ENCODE measurements at regions not wholly inside any gene's neighbourhood (a gene's known extent, or its start where the extent isn't known, plus 50 kb on each side); places are given as distances from the start of the nearest gene placed in this dataset.
A peak's percentile ranks its signal among the peaks of the same experiment; 100 is the strongest.

GRCh38 chr1:164433818-164434170, 125.2 kb upstream of the PBX1 start:
- no CpG with 5 or more reads among the region's 1 CpG for WGBS (ENCODE audit: extremely low coverage, insufficient coverage, insufficient read length)
- no peak overlapping the region for H3K14ac ChIP-seq (ENCODE audit: low read length)
- H4K12ac ChIP-seq (ENCODE audit: low read depth, low read length) = no peak overlapping the region
- no peak overlapping the region for H3K9ac ChIP-seq (ENCODE audit: low read length)
- no peak overlapping the region for H2BK120ac ChIP-seq (ENCODE audit: insufficient read depth, low read length, poor library complexity)
- H4K8ac ChIP-seq (ENCODE audit: low read depth, low read length) = no peak overlapping the region
- H3K9me3 ChIP-seq (ENCODE audit: insufficient read depth, low read depth, low read length) = no peaks in the 10 kb centered on the region
- no peaks in the 10 kb centered on the region for H3K4me1 ChIP-seq (ENCODE audit: control insufficient read depth in 1 of 2, insufficient read depth in 2 of 2, low read length in 2 of 2)
- H3K79me1 ChIP-seq (ENCODE audit: low read length) = no peaks in the 10 kb centered on the region
- H3K79me2 ChIP-seq (ENCODE audit: control insufficient read depth, insufficient read depth, low read length, poor library complexity) = no peaks in the 10 kb centered on the region
- H3K23ac ChIP-seq (ENCODE audit: low read length) = no peak overlapping the region
- H3K36me3 ChIP-seq (ENCODE audit: control insufficient read depth in 1 of 2, insufficient read depth in 2 of 2, low read length in 2 of 2) = no peaks in the 10 kb centered on the region
- H3K27ac ChIP-seq (ENCODE audit: low read depth, low read length) = no peak overlapping the region
- H3K27me3 ChIP-seq (ENCODE audit: insufficient read depth, low read length) = no peaks in the 10 kb centered on the region
- H3K4ac ChIP-seq (ENCODE audit: low read depth, low read length) = no peak overlapping the region
- no peak overlapping the region for H2BK12ac ChIP-seq (ENCODE audit: low read length)
- H2AK5ac ChIP-seq (ENCODE audit: low read length) = no peak overlapping the region
- no peak overlapping the region for H3K18ac ChIP-seq (ENCODE audit: low read length)
- no peak overlapping the region for H2BK5ac ChIP-seq (ENCODE audit: low read depth, low read length, poor library complexity)
- no peak overlapping the region for H3K4me3 ChIP-seq (ENCODE audit: low read depth, low read length)
- no peak overlapping the region for H4K91ac ChIP-seq (ENCODE audit: low read depth, low read length)
- H3K4me2 ChIP-seq (ENCODE audit: low read length) = no peak overlapping the region
- no peak for DNase-seq
- H2AFZ ChIP-seq (ENCODE audit: insufficient read depth, low read length, poor library complexity) = no peak overlapping the region

- H3K9ac ChIP-seq (ENCODE audit: low read length) = no peak overlapping the region
- H3K23ac ChIP-seq (ENCODE audit: low read length) = no peak overlapping the region
- no peaks in the 10 kb centered on the region for H3K27me3 ChIP-seq (ENCODE audit: insufficient read depth, low read length)
- H3K4ac ChIP-seq (ENCODE audit: low read depth, low read length) = no peak overlapping the region
- peak in 1 of 2 donors; percentile 3 for DNase-seq
- no peak overlapping the region for H3K4me2 ChIP-seq (ENCODE audit: low read length)
- no peak overlapping the region for H3K4me3 ChIP-seq (ENCODE audit: low read depth, low read length)
- no peak overlapping the region for H2BK5ac ChIP-seq (ENCODE audit: low read depth, low read length, poor library complexity)
- H2BK120ac ChIP-seq (ENCODE audit: insufficient read depth, low read length, poor library complexity) = no peak overlapping the region
- no peak overlapping the region for H4K91ac ChIP-seq (ENCODE audit: low read depth, low read length)
- WGBS (ENCODE audit: extremely low coverage, insufficient coverage, insufficient read length) = no CpG with 5 or more reads among the region's 1 CpG
- no peak overlapping the region for H2AK5ac ChIP-seq (ENCODE audit: low read length)
- no peak overlapping the region for H3K14ac ChIP-seq (ENCODE audit: low read length)
- H4K12ac ChIP-seq (ENCODE audit: low read depth, low read length) = no peak overlapping the region
- H3K4me1 ChIP-seq (ENCODE audit: control insufficient read depth in 1 of 2, insufficient read depth in 2 of 2, low read length in 2 of 2) = no peaks in the 10 kb centered on the region
- no peaks in the 10 kb centered on the region for H3K79me2 ChIP-seq (ENCODE audit: control insufficient read depth, insufficient read depth, low read length, poor library complexity)
- no peak overlapping the region for H2AFZ ChIP-seq (ENCODE audit: insufficient read depth, low read length, poor library complexity)
- H3K79me1 ChIP-seq (ENCODE audit: low read length) = peaks cover 2% of the 10 kb centered on the region
- H3K27ac ChIP-seq (ENCODE audit: low read depth, low read length) = no peak overlapping the region
- H3K18ac ChIP-seq (ENCODE audit: low read length) = no peak overlapping the region
- no peaks in the 10 kb centered on the region for H3K36me3 ChIP-seq (ENCODE audit: control insufficient read depth in 1 of 2, insufficient read depth in 2 of 2, low read length in 2 of 2)
- no peaks in the 10 kb centered on the region for H3K9me3 ChIP-seq (ENCODE audit: insufficient read depth, low read depth, low read length)
- no peak overlapping the region for H2BK12ac ChIP-seq (ENCODE audit: low read length)
- no peak overlapping the region for H4K8ac ChIP-seq (ENCODE audit: low read depth, low read length)
Measured at GRCh38 chr1:164440232-164440631, 118.8 kb upstream of the PBX1 start.

DNA sequence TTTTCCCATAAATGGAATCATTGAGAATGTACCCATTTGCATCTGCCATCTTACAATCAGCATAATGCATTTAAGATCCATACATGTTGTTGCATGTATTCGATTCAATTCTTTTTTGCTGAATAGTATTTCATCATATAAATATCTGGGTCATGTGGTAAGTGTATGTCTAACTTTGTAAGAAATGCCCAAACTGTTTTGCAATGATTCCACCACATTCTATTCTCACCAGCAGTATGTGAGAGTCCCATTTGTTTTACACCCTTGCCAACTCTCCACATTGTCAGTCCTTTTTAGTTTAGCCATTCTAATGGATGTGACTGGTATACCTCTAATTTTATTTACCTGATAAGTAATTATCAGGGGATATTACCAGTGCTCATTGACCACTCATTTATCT, 115.8 kb upstream of the PBX1 start:
- no peak overlapping the region for H2BK12ac ChIP-seq (ENCODE audit: low read length)
- no peak overlapping the region for H2BK120ac ChIP-seq (ENCODE audit: insufficient read depth, low read length, poor library complexity)
- H2AFZ ChIP-seq (ENCODE audit: insufficient read depth, low read length, poor library complexity) = no peak overlapping the region
- WGBS (ENCODE audit: extremely low coverage, insufficient coverage, insufficient read length) = no CpG with 5 or more reads among the region's 1 CpG
- no peak overlapping the region for H4K91ac ChIP-seq (ENCODE audit: low read depth, low read length)
- H3K27ac ChIP-seq (ENCODE audit: low read depth, low read length) = no peak overlapping the region
- H3K79me2 ChIP-seq (ENCODE audit: control insufficient read depth, insufficient read depth, low read length, poor library complexity) = no peaks in the 10 kb centered on the region
- no peak overlapping the region for H3K9ac ChIP-seq (ENCODE audit: low read length)
- no peak overlapping the region for H2AK5ac ChIP-seq (ENCODE audit: low read length)
- H3K14ac ChIP-seq (ENCODE audit: low read length) = no peak overlapping the region
- peaks cover 2% of the 10 kb centered on the region for H3K79me1 ChIP-seq (ENCODE audit: low read length)
- H3K23ac ChIP-seq (ENCODE audit: low read length) = no peak overlapping the region
- no peak overlapping the region for H3K4me2 ChIP-seq (ENCODE audit: low read length)
- H2BK5ac ChIP-seq (ENCODE audit: low read depth, low read length, poor library complexity) = no peak overlapping the region
- H3K27me3 ChIP-seq (ENCODE audit: insufficient read depth, low read length) = no peaks in the 10 kb centered on the region
- no peaks in the 10 kb centered on the region for H3K4me1 ChIP-seq (ENCODE audit: control insufficient read depth in 1 of 2, insufficient read depth in 2 of 2, low read length in 2 of 2)
- DNase-seq = no peak
- no peak overlapping the region for H4K8ac ChIP-seq (ENCODE audit: low read depth, low read length)
- no peak overlapping the region for H3K4me3 ChIP-seq (ENCODE audit: low read depth, low read length)
- H4K12ac ChIP-seq (ENCODE audit: low read depth, low read length) = no peak overlapping the region
- no peak overlapping the region for H3K4ac ChIP-seq (ENCODE audit: low read depth, low read length)
- no peak overlapping the region for H3K18ac ChIP-seq (ENCODE audit: low read length)
- H3K36me3 ChIP-seq (ENCODE audit: control insufficient read depth in 1 of 2, insufficient read depth in 2 of 2, low read length in 2 of 2) = no peaks in the 10 kb centered on the region
- H3K9me3 ChIP-seq (ENCODE audit: insufficient read depth, low read depth, low read length) = no peaks in the 10 kb centered on the region

DNA sequence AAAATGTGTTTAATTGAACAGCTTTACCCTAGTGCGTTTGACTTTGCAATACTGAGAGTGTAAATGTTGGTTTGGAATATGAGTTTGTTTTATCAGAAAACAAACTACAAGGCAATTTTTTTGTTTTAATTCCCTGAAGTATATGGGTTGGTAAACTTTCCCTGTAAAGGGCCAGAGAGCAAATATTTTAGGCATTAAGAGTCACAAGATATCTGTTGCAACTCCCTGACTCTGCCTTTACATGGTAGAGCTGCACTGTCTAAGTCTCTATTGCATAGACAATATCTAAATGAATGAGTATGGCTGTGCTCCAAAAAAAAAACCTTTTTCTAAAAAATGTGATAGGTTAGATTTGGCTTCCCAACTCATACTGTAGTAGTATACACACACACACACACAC, 115.1 kb upstream of the PBX1 start:
- no CpG with 5 or more reads among the region's 1 CpG for WGBS (ENCODE audit: extremely low coverage, insufficient coverage, insufficient read length)
- Histone ChIP-seq H4K8ac (ENCODE audit: low read depth, low read length) (no peak overlapping the region), H3K27ac (ENCODE audit: low read depth, low read length) (no peak overlapping the region)

More for the DNA sequence above, 115.1 kb upstream of the PBX1 start:
- Histone ChIP-seq H3K18ac (ENCODE audit: low read length) (no peak overlapping the region), H2BK12ac (ENCODE audit: low read length) (no peak overlapping the region), H3K36me3 (ENCODE audit: control insufficient read depth in 1 of 2, insufficient read depth in 2 of 2, low read length in 2 of 2) (no peaks in the 10 kb centered on the region), H3K27me3 (ENCODE audit: insufficient read depth, low read length) (no peaks in the 10 kb centered on the region), H3K23ac (ENCODE audit: low read length) (no peak overlapping the region), H3K4me1 (ENCODE audit: control insufficient read depth in 1 of 2, insufficient read depth in 2 of 2, low read length in 2 of 2) (no peaks in the 10 kb centered on the region), H4K12ac (ENCODE audit: low read depth, low read length) (no peak overlapping the region), H3K79me1 (ENCODE audit: low read length) (peaks cover 2% of the 10 kb centered on the region), H4K91ac (ENCODE audit: low read depth, low read length) (no peak overlapping the region), H2AFZ (ENCODE audit: insufficient read depth, low read length, poor library complexity) (no peak overlapping the region), H3K14ac (ENCODE audit: low read length) (no peak overlapping the region), H3K4ac (ENCODE audit: low read depth, low read length) (no peak overlapping the region), H2BK5ac (ENCODE audit: low read depth, low read length, poor library complexity) (no peak overlapping the region), H3K9ac (ENCODE audit: low read length) (no peak overlapping the region), H3K4me3 (ENCODE audit: low read depth, low read length) (no peak overlapping the region), H3K9me3 (ENCODE audit: insufficient read depth, low read depth, low read length) (no peaks in the 10 kb centered on the region), H2AK5ac (ENCODE audit: low read length) (no peak overlapping the region), H3K4me2 (ENCODE audit: low read length) (no peak overlapping the region), H2BK120ac (ENCODE audit: insufficient read depth, low read length, poor library complexity) (no peak overlapping the region), H3K79me2 (ENCODE audit: control insufficient read depth, insufficient read depth, low read length, poor library complexity) (no peaks in the 10 kb centered on the region)
- no peak for DNase-seq
